HepG2 (cell line): ENCODE measurements at regions not wholly inside any gene's neighbourhood (a gene's known extent, or its start where the extent isn't known, plus 50 kb on each side); places are given as distances from the start of the nearest gene placed in this dataset.

Experiments
- ATAC-seq: fragments of 200-7000 bp; cut with Tn5 transposase; 3 replicates; pipeline ENCODE4 v1.9.1; 2020; ENCODE audit warnings: mild to moderate bottlenecking, moderate library complexity
- BruUV-seq: library from RNA; stranded (reverse); fragments of 400-500 nt; replicated peaks from 2 replicates; lab custom pipeline; 2021; lab: Mats Ljungman, UMichigan
- CTCF ChIA-PET: fragments of 300-600 bp; formaldehyde crosslinking; extraction: SDS; loops from one replicate; lab custom pipeline; 2021; ENCODE audit warnings: low total read pairs, inconsistent platforms, low intra/inter-chr PET ratio; lab: Yijun Ruan, JAX
- POLR2A ChIA-PET: fragments of 350-600 bp; sonication (Branson Sonifier 250); formaldehyde crosslinking; loops from one replicate; lab custom pipeline; 2020; ENCODE audit warnings: antibody characterized with exemption, inconsistent platforms; lab: Yijun Ruan, JAX
- DNase-seq: peaks from one replicate; pipeline ENCODE4 v3.0.0-alpha.2; 2015; ENCODE audit warnings: low spot score
- FAIRE-seq: peaks from 3 replicates; lab custom pipeline; 2011; peaks lifted over from hg19 to GRCh38; lab: Jason Lieb, UNC
- H2AFZ ChIP-seq: one replicate; pipeline ENCODE4 v1.6.1; 2011; ENCODE audit warnings: low read length, inconsistent platforms
- H3K27ac ChIP-seq: fragments of 300-600 bp; 3 replicates; pipeline ENCODE4 v1.8.0; 2011; ENCODE audit warnings: mixed run types, mild to moderate bottlenecking, mixed read lengths, low read length, inconsistent platforms; ENCODE audit not compliant: insufficient read depth; ENCODE audit errors: extremely low read length
- H3K27me3 ChIP-seq, 2 experiments: fragments of 200-600 bp in 1 of 2; 2 replicates in 1 of 2; 3 replicates in 1 of 2; pipeline versions ENCODE4 v1.6.0 to v1.8.0; 2011; ENCODE audit warnings: low read length in 2 of 2, mild to moderate bottlenecking in 2 of 2, moderate library complexity in 2 of 2, inconsistent platforms in 1 of 2; ENCODE audit not compliant: insufficient read depth in 2 of 2, control insufficient read depth in 1 of 2
- H3K36me3 ChIP-seq, 2 experiments: fragments of 200-600 bp in 1 of 2; replicated peaks in 1 of 2; 2 replicates in 1 of 2; 3 replicates in 1 of 2; pipeline versions ENCODE4 v1.5.1 to v1.8.0; 2011; ENCODE audit warnings: low read length in 2 of 2, inconsistent platforms in 1 of 2; ENCODE audit not compliant: insufficient read depth in 2 of 2, control insufficient read depth in 1 of 2
- H3K4me1 ChIP-seq: 2 replicates; pipeline ENCODE4 v1.5.1; 2012; ENCODE audit warnings: low read length, inconsistent platforms; ENCODE audit not compliant: insufficient read depth
- H3K4me2 ChIP-seq: 2 replicates; pipeline ENCODE4 v1.6.0; 2011; ENCODE audit warnings: low read depth, low read length, inconsistent platforms
- H3K4me3 ChIP-seq, 3 experiments: fragments of 200-600 bp in 1 of 3; sonication (generic), shearing (Covaris generic) in 1 of 3; replicated peaks in 1 of 3; 2 replicates each; pipeline ENCODE4 v1.5.1; 2011 to 2016; ENCODE audit warnings: low read length in 3 of 3, inconsistent platforms in 2 of 3, low read depth in 2 of 3, mild to moderate bottlenecking in 2 of 3, control low read depth in 1 of 3, mixed read lengths in 1 of 3; ENCODE audit not compliant: insufficient read depth in 1 of 3
- H3K79me2 ChIP-seq: one replicate; pipeline ENCODE4 v1.6.1; 2011; ENCODE audit warnings: low read length, inconsistent platforms; ENCODE audit not compliant: insufficient read depth
- H3K9ac ChIP-seq: 2 replicates; pipeline ENCODE4 v1.6.0; 2011; ENCODE audit warnings: mild to moderate bottlenecking, low read depth, low read length, inconsistent platforms; ENCODE audit not compliant: insufficient read depth
- H3K9me3 ChIP-seq: 2 replicates; pipeline ENCODE4 v1.5.1; 2012; ENCODE audit warnings: mild to moderate bottlenecking, low read length
- H4K20me1 ChIP-seq: 2 replicates; pipeline ENCODE4 v1.6.0; 2011; ENCODE audit warnings: inconsistent platforms, mild to moderate bottlenecking, low read length, moderate library complexity; ENCODE audit not compliant: insufficient read depth
- ARHGAP35 ChIP-seq: sonication (generic); formaldehyde crosslinking; IDR thresholded peaks from 2 replicates; pipeline ENCODE4 v1.9.0; 2022; ENCODE audit warnings: mild to moderate bottlenecking, inconsistent platforms, moderate library complexity, missing genetic modification reagents, borderline replicate concordance
- CENPX ChIP-seq: sonication (generic); formaldehyde crosslinking; IDR thresholded peaks from 2 replicates; pipeline ENCODE4 v1.9.0; 2021; ENCODE audit warnings: mild to moderate bottlenecking, missing genetic modification reagents, moderate library complexity
- CERS6 ChIP-seq: sonication (generic); formaldehyde crosslinking; IDR thresholded peaks from 2 replicates; pipeline ENCODE4 v1.5.0; 2020; ENCODE audit warnings: missing genetic modification reagents
- HNF1A ChIP-seq, 2 experiments: sonication (generic) in 1 of 2; formaldehyde crosslinking in 1 of 2; IDR thresholded peaks; 2 replicates each; pipeline versions ENCODE4 v1.4.0 to v1.6.1; 2016 to 2020; ENCODE audit warnings: borderline replicate concordance in 1 of 2, low read depth in 1 of 2, mild to moderate bottlenecking in 1 of 2, missing genetic modification reagents in 1 of 2
- MYNN ChIP-seq: sonication (generic); formaldehyde crosslinking; IDR thresholded peaks from 2 replicates; pipeline ENCODE4 v1.4.0; 2020; ENCODE audit warnings: mild to moderate bottlenecking, low read depth, missing genetic modification reagents
- TBP ChIP-seq: sonication (generic); formaldehyde crosslinking; IDR thresholded peaks from 2 replicates; pipeline ENCODE4 v1.5.0; 2020; ENCODE audit warnings: missing genetic modification reagents
- TOE1 ChIP-seq: sonication (generic); formaldehyde crosslinking; IDR thresholded peaks from 2 replicates; pipeline ENCODE4 v1.4.0; 2020; ENCODE audit warnings: mild to moderate bottlenecking, missing genetic modification reagents
- ZBTB21 ChIP-seq: sonication (generic); formaldehyde crosslinking; IDR thresholded peaks from 2 replicates; pipeline ENCODE4 v1.4.0; 2020; ENCODE audit warnings: missing genetic modification reagents
- ZBTB8A ChIP-seq: sonication (generic); formaldehyde crosslinking; IDR thresholded peaks from 2 replicates; pipeline ENCODE4 v1.4.0; 2020; ENCODE audit warnings: mild to moderate bottlenecking, low read depth, missing genetic modification reagents, borderline replicate concordance
- ZFYVE20 ChIP-seq: sonication (generic); formaldehyde crosslinking; IDR thresholded peaks from 2 replicates; pipeline ENCODE4 v1.8.0; 2023; ENCODE audit warnings: low read depth, mild to moderate bottlenecking, moderate library complexity, missing genetic modification reagents, borderline replicate concordance
- ZNF747 ChIP-seq: sonication (generic); formaldehyde crosslinking; IDR thresholded peaks from 2 replicates; pipeline ENCODE4 v1.8.1; 2023; ENCODE audit warnings: missing genetic modification reagents, mild to moderate bottlenecking, borderline replicate concordance
- ZNF775 ChIP-seq: sonication (generic); formaldehyde crosslinking; IDR thresholded peaks from 2 replicates; pipeline ENCODE4 v1.4.0; 2020; ENCODE audit warnings: missing genetic modification reagents, mild to moderate bottlenecking, moderate library complexity, borderline replicate concordance
- ZNF83 ChIP-seq: sonication (generic); formaldehyde crosslinking; IDR thresholded peaks from 2 replicates; pipeline ENCODE4 v1.4.0; 2020; ENCODE audit warnings: missing genetic modification reagents, mild to moderate bottlenecking, borderline replicate concordance
- ZNF850 ChIP-seq: sonication (generic); formaldehyde crosslinking; conservative IDR thresholded peaks from 2 replicates; pipeline ENCODE4 v1.9.0; 2021; ENCODE audit warnings: mild to moderate bottlenecking, missing genetic modification reagents
- WGBS: methylation state at CpG from one replicate; pipeline ENCODE4 v1.1.6; 2017; ENCODE audit warnings: low lambda C conversion rate; 5-methylcytosine and 5-hydroxymethylcytosine counted together
- in situ Hi-C: cut with HindIII; loops from 2 replicates; pipeline ENCODE4 v1.10.0; 2017; ENCODE audit warnings: low pct_unique_long_range_greater_than_20kb; ENCODE audit not compliant: extremely low pct_ligation_motif_present
- intact Hi-C: fragments of 100-400 bp; cut with micrococcal nuclease; formaldehyde crosslinking; loops from one replicate; pipeline ENCODE4 v1.10.0; 2022; ENCODE audit not compliant: unreplicated experiment
- TF ChIP-seq, protein P1 (sequence below): sonication (generic); formaldehyde crosslinking; IDR thresholded peaks from 2 replicates; pipeline ENCODE4 v1.8.0; 2022; ENCODE audit warnings: mild to moderate bottlenecking, missing genetic modification reagents, moderate library complexity
- TF ChIP-seq, protein P2 (sequence below): sonication (generic); formaldehyde crosslinking; IDR thresholded peaks from 2 replicates; pipeline ENCODE4 v1.8.1; 2022; ENCODE audit warnings: mild to moderate bottlenecking, missing genetic modification reagents

DNA sequence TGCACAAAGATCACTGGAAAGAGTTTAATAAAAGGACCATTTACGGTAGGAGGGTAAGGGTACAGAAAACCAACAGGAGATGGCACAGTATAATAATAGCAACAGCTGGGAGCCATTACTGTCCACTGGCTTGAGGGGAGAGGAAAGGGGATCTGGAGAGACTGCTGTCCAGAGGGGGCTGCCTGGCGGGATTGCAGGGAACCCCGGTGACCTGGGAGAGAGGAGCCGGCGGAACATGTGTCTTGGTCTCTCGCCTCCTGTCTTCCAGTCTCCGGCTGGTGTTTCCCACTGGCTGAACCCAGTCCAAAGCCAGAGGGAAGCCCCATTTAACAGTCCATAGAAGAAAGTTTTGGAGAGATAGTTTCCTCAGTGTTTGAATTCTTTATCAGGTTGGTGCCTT is 57.5 kb upstream of the PODXL start (continued):
- TF ChIP-seq HNF1A (IDR thresholded peaks at IDR 0.05; ENCODE audit: low read depth) (no peak), HNF1A (CRISPR knock-in tag; IDR thresholded peaks at IDR 0.05; ENCODE audit: borderline replicate concordance) (no peak), TBP (CRISPR knock-in tag) (no peak), ZBTB8A (CRISPR knock-in tag) (no peak), ZNF775 (CRISPR knock-in tag) (no peak)
- TF ChIP-seq, all 625 proteins: peak for 0

DNA sequence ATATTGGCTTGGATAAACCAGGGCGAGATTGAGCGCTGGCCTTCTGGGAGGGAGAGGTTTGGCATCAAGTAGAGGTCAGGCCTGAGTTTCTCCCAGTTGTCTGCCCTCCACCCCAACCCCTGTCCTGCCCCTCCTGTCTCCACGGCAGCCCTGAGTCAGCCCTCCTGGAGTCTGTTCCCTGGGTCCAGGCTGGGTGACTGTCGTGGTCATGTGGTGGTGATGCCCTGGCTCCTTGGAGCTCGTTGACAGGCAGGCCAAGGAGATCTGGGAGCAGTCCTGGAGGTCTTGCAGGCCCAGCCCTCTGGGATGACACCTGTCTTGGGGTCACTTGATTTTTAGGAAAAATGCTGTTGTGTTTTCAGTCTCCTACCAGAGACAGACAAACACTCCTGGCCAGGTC is 53.6 kb upstream of the PODXL start:
- BruUV-seq: no TSS peak
- no peak for FAIRE-seq
- POLR2A ChIA-PET: no interaction called here
- TF ChIP-seq ZNF747 (CRISPR knock-in tag): no peak
- TF ChIP-seq, protein P1, sequence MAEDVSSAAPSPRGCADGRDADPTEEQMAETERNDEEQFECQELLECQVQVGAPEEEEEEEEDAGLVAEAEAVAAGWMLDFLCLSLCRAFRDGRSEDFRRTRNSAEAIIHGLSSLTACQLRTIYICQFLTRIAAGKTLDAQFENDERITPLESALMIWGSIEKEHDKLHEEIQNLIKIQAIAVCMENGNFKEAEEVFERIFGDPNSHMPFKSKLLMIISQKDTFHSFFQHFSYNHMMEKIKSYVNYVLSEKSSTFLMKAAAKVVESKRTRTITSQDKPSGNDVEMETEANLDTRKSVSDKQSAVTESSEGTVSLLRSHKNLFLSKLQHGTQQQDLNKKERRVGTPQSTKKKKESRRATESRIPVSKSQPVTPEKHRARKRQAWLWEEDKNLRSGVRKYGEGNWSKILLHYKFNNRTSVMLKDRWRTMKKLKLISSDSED (CRISPR knock-in tag): no peak
- TF ChIP-seq ZNF850: no peak
- no peak for TF ChIP-seq ZFYVE20 (CRISPR knock-in tag)
- no peak for TF ChIP-seq ZBTB21 (CRISPR knock-in tag)
- TF ChIP-seq CERS6 (CRISPR knock-in tag): no peak
- no peak for TF ChIP-seq ARHGAP35
- no peak for TF ChIP-seq MYNN
- no peak for TF ChIP-seq CENPX (CRISPR knock-in tag)
- TF ChIP-seq TOE1 (CRISPR knock-in tag): no peak
- TF ChIP-seq ZNF83 (CRISPR knock-in tag): no peak
- TF ChIP-seq, protein P2, sequence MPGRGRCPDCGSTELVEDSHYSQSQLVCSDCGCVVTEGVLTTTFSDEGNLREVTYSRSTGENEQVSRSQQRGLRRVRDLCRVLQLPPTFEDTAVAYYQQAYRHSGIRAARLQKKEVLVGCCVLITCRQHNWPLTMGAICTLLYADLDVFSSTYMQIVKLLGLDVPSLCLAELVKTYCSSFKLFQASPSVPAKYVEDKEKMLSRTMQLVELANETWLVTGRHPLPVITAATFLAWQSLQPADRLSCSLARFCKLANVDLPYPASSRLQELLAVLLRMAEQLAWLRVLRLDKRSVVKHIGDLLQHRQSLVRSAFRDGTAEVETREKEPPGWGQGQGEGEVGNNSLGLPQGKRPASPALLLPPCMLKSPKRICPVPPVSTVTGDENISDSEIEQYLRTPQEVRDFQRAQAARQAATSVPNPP (CRISPR knock-in tag): no peak

More for the DNA sequence above, 53.6 kb upstream of the PODXL start:
- Histone ChIP-seq H3K4me2 (no peak overlapping the region), H3K4me1 (no peaks in the 10 kb centered on the region), H3K9me3 (no peaks in the 10 kb centered on the region), H3K9ac (no peak overlapping the region), H3K4me3 (no peak overlapping the region), H3K27ac (no peak overlapping the region), H3K27me3 (peaks cover 2 to 27% of the 10 kb centered on the region in 2 experiments; a peak in 2 of 5 replicates), H3K36me3 (no peaks in the 10 kb centered on the region), H2AFZ (no peak overlapping the region), H3K79me2 (no peaks in the 10 kb centered on the region), H4K20me1 (no peaks in the 10 kb centered on the region)
- intact Hi-C loops (no loop called here), in situ Hi-C loops (no loop called here)
- CTCF ChIA-PET: interaction anchor here (0.5 kb wide), 1 partner anchor 381 kb away, joined by 3 read pairs; no protein-coding TSS in a partner anchor
- 19% methylated on average over 2 of the region's 5 CpGs for WGBS
- DNase-seq (no peak), ATAC-seq (no peak)
